ENCODE measurements at regions not wholly inside any gene's neighbourhood (a gene's known extent, or its start where the extent isn't known, plus 50 kb on each side); places are given as distances from the start of the nearest gene placed in this dataset.

GRCh38 chr11:13150487-13150886, 127.1 kb upstream of the BMAL1 start:
- TF ChIP-seq, protein P1, sequence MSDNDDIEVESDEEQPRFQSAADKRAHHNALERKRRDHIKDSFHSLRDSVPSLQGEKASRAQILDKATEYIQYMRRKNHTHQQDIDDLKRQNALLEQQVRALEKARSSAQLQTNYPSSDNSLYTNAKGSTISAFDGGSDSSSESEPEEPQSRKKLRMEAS (IDR thresholded peaks at IDR 0.05; ENCODE audit: low read depth), result no peak
- TF ChIP-seq RXRA (IDR thresholded peaks at IDR 0.05; ENCODE audit: borderline replicate concordance, low read depth), result no peak
- TF ChIP-seq, protein P2, sequence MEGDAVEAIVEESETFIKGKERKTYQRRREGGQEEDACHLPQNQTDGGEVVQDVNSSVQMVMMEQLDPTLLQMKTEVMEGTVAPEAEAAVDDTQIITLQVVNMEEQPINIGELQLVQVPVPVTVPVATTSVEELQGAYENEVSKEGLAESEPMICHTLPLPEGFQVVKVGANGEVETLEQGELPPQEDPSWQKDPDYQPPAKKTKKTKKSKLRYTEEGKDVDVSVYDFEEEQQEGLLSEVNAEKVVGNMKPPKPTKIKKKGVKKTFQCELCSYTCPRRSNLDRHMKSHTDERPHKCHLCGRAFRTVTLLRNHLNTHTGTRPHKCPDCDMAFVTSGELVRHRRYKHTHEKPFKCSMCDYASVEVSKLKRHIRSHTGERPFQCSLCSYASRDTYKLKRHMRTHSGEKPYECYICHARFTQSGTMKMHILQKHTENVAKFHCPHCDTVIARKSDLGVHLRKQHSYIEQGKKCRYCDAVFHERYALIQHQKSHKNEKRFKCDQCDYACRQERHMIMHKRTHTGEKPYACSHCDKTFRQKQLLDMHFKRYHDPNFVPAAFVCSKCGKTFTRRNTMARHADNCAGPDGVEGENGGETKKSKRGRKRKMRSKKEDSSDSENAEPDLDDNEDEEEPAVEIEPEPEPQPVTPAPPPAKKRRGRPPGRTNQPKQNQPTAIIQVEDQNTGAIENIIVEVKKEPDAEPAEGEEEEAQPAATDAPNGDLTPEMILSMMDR (IDR thresholded peaks at IDR 0.05), result no peak
- no peak for TF ChIP-seq SMC3 (IDR thresholded peaks at IDR 0.05; ENCODE audit: low read depth, low read length)
- no peak for TF ChIP-seq REST (IDR thresholded peaks at IDR 0.05; ENCODE audit: low read depth, low read length)
- TF ChIP-seq, protein P3, sequence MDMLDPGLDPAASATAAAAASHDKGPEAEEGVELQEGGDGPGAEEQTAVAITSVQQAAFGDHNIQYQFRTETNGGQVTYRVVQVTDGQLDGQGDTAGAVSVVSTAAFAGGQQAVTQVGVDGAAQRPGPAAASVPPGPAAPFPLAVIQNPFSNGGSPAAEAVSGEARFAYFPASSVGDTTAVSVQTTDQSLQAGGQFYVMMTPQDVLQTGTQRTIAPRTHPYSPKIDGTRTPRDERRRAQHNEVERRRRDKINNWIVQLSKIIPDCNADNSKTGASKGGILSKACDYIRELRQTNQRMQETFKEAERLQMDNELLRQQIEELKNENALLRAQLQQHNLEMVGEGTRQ (IDR thresholded peaks at IDR 0.05; ENCODE audit: borderline replicate concordance, low read depth, low read length), result no peak
- TF ChIP-seq POLR2AphosphoS5 (IDR thresholded peaks at IDR 0.05; ENCODE audit: low read depth, low read length), result no peak
- TF ChIP-seq FOXJ3 (CRISPR knock-in tag; IDR thresholded peaks at IDR 0.05), result no peak
- no peak for TF ChIP-seq EP300 (IDR thresholded peaks at IDR 0.05; ENCODE audit: borderline replicate concordance in 1 of 2, low read depth in 1 of 2, low read length in 1 of 2)
- TF ChIP-seq, protein P4, sequence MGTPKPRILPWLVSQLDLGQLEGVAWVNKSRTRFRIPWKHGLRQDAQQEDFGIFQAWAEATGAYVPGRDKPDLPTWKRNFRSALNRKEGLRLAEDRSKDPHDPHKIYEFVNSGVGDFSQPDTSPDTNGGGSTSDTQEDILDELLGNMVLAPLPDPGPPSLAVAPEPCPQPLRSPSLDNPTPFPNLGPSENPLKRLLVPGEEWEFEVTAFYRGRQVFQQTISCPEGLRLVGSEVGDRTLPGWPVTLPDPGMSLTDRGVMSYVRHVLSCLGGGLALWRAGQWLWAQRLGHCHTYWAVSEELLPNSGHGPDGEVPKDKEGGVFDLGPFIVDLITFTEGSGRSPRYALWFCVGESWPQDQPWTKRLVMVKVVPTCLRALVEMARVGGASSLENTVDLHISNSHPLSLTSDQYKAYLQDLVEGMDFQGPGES (IDR thresholded peaks at IDR 0.05; ENCODE audit: low read depth, low read length), result no peak

All from SK-N-SH (cell line).